ENCODE measurements at regions not wholly inside any gene's neighbourhood (a gene's known extent, or its start where the extent isn't known, plus 50 kb on each side); places are given as distances from the start of the nearest gene placed in this dataset.

DNA sequence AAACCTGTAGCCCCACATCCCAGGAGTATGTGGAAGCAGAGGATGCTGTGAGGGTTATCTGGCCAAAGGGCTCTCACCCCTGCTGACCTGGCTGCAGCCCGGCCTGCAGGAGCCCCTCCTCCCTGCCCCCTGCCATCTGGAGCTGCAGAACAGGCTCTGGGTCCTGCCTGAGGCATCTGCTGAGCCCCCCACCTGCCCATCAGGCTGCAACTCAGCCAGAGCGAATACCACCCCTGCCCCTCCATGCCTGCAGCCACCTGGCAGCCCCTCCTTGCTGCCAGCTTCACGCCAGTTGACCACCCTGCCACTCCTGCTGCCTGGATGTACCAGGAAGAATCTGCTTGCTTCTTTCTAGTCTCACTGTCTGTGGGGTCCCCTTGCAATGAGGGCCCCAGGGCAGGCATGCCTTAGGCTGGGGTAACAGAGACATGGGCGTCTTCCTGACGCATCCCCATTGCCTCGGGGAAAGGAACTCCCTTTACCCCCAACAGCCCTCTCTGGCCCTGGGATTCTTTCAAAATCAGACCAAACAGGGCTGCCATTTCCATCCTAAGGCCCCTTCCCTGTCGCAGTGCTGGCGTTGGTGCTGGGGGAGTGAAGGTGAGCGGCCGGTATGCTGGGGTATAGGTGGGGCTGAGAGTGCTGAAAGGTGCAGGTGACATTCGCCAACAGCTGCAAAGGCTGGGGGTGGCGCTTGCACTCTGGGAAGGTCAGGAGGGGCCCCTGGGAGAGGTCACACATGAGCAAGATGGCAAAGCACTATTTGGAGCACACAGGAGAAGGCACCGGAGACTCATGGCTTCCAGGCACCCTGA, 1334.6 kb downstream of the TBC1D22A start:
- TF ChIP-seq, protein P1, sequence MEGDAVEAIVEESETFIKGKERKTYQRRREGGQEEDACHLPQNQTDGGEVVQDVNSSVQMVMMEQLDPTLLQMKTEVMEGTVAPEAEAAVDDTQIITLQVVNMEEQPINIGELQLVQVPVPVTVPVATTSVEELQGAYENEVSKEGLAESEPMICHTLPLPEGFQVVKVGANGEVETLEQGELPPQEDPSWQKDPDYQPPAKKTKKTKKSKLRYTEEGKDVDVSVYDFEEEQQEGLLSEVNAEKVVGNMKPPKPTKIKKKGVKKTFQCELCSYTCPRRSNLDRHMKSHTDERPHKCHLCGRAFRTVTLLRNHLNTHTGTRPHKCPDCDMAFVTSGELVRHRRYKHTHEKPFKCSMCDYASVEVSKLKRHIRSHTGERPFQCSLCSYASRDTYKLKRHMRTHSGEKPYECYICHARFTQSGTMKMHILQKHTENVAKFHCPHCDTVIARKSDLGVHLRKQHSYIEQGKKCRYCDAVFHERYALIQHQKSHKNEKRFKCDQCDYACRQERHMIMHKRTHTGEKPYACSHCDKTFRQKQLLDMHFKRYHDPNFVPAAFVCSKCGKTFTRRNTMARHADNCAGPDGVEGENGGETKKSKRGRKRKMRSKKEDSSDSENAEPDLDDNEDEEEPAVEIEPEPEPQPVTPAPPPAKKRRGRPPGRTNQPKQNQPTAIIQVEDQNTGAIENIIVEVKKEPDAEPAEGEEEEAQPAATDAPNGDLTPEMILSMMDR (IDR thresholded peaks at IDR 0.05), result no peak
- no peak for TF ChIP-seq EP300 (IDR thresholded peaks at IDR 0.05)
